SK-N-MC (cell line): ENCODE measurements at regions not wholly inside any gene's neighbourhood (a gene's known extent, or its start where the extent isn't known, plus 50 kb on each side); places are given as distances from the start of the nearest gene placed in this dataset.

Experiments
- EZH2 ChIP-seq: fragments of 200-600 bp; sonication (generic); IDR thresholded peaks from one replicate; pipeline ENCODE4 v1.6.1; 2017; ENCODE audit warnings: antibody characterized with exemption
- FOXP2 ChIP-seq: optimal IDR thresholded peaks from 2 replicates; pipeline ENCODE3; 2011; ENCODE audit warnings: mild to moderate bottlenecking, moderate library complexity; ENCODE audit not compliant: insufficient read depth; ENCODE audit errors: extremely low read length, control extremely low read depth
- POLR2AphosphoS5 ChIP-seq: IDR thresholded peaks from 2 replicates; pipeline ENCODE4 v1.6.1; 2012; ENCODE audit warnings: mild to moderate bottlenecking, low read depth, low read length, borderline replicate concordance

GRCh38 chr11:98965775-98966174 is 55.0 kb upstream of the CNTN5 start:
- TF ChIP-seq EZH2: no peak
- no peak for TF ChIP-seq POLR2AphosphoS5
- no peak for TF ChIP-seq FOXP2
